GM23248 (cell line): ENCODE measurements at regions not wholly inside any gene's neighbourhood (a gene's known extent, or its start where the extent isn't known, plus 50 kb on each side); places are given as distances from the start of the nearest gene placed in this dataset.
"Not testable (repeated sequence)": the region's sequence is repeated elsewhere in the genome, so short reads cannot be mapped to it uniquely, and the experiment has no call there.

Source experiments
- EZH2 ChIP-seq: fragments of 200-600 bp; sonication (generic); IDR thresholded peaks from 2 replicates; pipeline ENCODE4 v1.6.1; 2018; ENCODE audit warnings: antibody characterized with exemption, mild to moderate bottlenecking; ENCODE audit not compliant: insufficient read depth, poor library complexity, severe bottlenecking
- EZH2phosphoT487 ChIP-seq: fragments of 200-600 bp; sonication (generic); IDR thresholded peaks from 2 replicates; pipeline ENCODE4 v1.6.1; 2018; ENCODE audit warnings: antibody characterized with exemption, moderate library complexity, mild to moderate bottlenecking, low read depth; ENCODE audit not compliant: insufficient read depth

GRCh38 chr14:53216478-53216877 lies 63.4 kb upstream of the DDHD1 start:
- not testable (repeated sequence) for TF ChIP-seq EZH2, EZH2phosphoT487
